NCI-H146 (cell line): ENCODE measurements at regions not wholly inside any gene's neighbourhood (a gene's known extent, or its start where the extent isn't known, plus 50 kb on each side); places are given as distances from the start of the nearest gene placed in this dataset.

ENCODE experiments used
- DNase-seq: peaks from one replicate; lab custom pipeline; 2025; lab: John Stamatoyannopoulos, UW

- DNase-seq: no peak
Observed at GRCh38 chr1:102071451-102071850, 74.7 kb upstream of the OLFM3 start.

DNA sequence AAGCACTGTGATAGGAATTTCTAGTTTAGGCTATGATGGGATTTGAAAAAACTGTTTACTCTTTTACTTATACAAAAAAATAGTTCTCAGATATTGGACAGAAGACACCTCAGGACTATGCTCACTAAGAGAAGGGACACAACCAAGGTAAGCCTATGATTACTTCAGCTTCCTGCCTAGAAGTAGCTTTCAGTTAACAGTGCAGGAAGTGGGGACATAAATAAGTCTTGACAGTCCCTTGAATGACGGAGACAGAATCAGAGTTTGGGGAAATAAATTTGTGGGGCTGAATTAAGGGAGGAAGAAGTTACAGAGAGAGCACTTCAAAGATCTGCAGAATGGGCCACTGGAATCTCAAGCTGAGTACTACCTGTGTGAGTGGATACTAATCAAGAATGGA lies 53.8 kb upstream of the OLFM3 start:
- DNase-seq: no peak

GRCh38 chr1:102047724-102048123 lies 51.0 kb upstream of the OLFM3 start:
- DNase-seq: no peak
